ENCODE measurements at regions not wholly inside any gene's neighbourhood (a gene's known extent, or its start where the extent isn't known, plus 50 kb on each side); places are given as distances from the start of the nearest gene placed in this dataset.
A peak's percentile ranks its signal among the peaks of the same experiment; 100 is the strongest.

DNA sequence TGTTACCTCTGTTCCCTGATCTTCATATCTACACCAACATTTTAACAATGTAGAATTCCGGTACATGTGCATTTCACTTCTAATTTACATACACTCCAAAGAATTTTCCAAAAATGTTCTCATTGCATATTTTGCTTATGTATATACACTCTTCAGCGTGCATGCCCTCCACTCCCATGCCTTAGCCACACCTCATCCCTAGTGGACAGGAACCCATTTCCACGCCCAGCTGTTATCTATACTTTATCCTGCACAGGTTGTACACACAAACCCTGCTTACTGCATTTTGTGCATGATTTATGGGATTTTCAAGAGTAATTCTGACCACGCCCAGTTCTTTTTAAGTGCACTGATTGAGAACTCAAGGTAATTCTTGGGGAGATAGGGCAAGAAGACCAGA is 102.4 kb downstream of the TFAP2C start:
- Histone ChIP-seq H3K18ac (ENCODE audit: low read length) (no peak overlapping the region), H3K79me2 (ENCODE audit: control insufficient read depth, insufficient read depth, low read length, poor library complexity) (no peaks in the 10 kb centered on the region), H2BK120ac (ENCODE audit: insufficient read depth, low read length, poor library complexity) (no peak overlapping the region), H3K4me1 (ENCODE audit: control insufficient read depth in 1 of 2, insufficient read depth in 2 of 2, low read length in 2 of 2) (peaks cover 0 to 5% of the 10 kb centered on the region in 2 experiments), H4K8ac (ENCODE audit: low read depth, low read length) (no peak overlapping the region), H2BK5ac (ENCODE audit: low read depth, low read length, poor library complexity) (no peak overlapping the region), H3K79me1 (ENCODE audit: low read length) (peaks cover 2% of the 10 kb centered on the region), H3K4me2 (ENCODE audit: low read length) (no peak overlapping the region), H3K9ac (ENCODE audit: low read length) (no peak overlapping the region), H3K27me3 (ENCODE audit: insufficient read depth, low read length) (no peaks in the 10 kb centered on the region), H3K4ac (ENCODE audit: low read depth, low read length) (no peak overlapping the region), H3K36me3 (ENCODE audit: control insufficient read depth in 1 of 2, insufficient read depth in 2 of 2, low read length in 2 of 2) (no peaks in the 10 kb centered on the region), H3K4me3 (ENCODE audit: low read depth, low read length) (no peak overlapping the region), H4K12ac (ENCODE audit: low read depth, low read length) (no peak overlapping the region), H3K23ac (ENCODE audit: low read length) (no peak overlapping the region), H3K27ac (ENCODE audit: low read depth, low read length) (no peak overlapping the region), H4K91ac (ENCODE audit: low read depth, low read length) (no peak overlapping the region), H3K9me3 (ENCODE audit: insufficient read depth, low read depth, low read length) (peaks cover 2% of the 10 kb centered on the region), H2AFZ (ENCODE audit: insufficient read depth, low read length, poor library complexity) (no peak overlapping the region), H2AK5ac (ENCODE audit: low read length) (no peak overlapping the region), H2BK12ac (ENCODE audit: low read length) (no peak overlapping the region), H3K14ac (ENCODE audit: low read length) (no peak overlapping the region)
- no CpG with 5 or more reads among the region's 4 CpGs for WGBS (ENCODE audit: extremely low coverage, insufficient coverage, insufficient read length)
- DNase-seq = peak in 1 of 2 donors; percentile 67

DNA sequence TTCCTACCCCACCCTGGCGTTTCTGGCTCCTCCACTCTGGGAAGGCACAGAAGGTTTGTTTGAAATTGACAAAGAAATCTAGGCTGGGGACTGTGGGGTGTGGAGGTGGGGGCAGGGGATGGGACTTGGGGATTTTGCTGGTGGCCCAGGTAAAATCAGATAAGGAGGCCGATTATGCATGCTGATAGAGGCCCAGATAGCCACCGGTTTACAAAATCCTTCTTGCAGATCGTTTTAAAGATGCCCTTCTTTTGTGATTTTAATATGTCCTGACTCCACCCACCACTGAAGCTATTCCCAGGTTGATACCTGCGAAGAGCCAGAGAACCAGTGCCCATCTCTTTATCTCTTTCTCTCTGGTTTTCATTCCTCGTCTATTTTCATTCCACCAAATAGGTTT is 104.9 kb downstream of the TFAP2C start:
- no peak overlapping the region for H2BK120ac ChIP-seq (ENCODE audit: insufficient read depth, low read length, poor library complexity)
- no peak overlapping the region for H2AK5ac ChIP-seq (ENCODE audit: low read length)
- peaks cover 2% of the 10 kb centered on the region for H3K9me3 ChIP-seq (ENCODE audit: insufficient read depth, low read depth, low read length)
- H4K91ac ChIP-seq (ENCODE audit: low read depth, low read length) = no peak overlapping the region
- H3K14ac ChIP-seq (ENCODE audit: low read length) = no peak overlapping the region
- no peak overlapping the region for H3K4ac ChIP-seq (ENCODE audit: low read depth, low read length)
- no peak overlapping the region for H4K8ac ChIP-seq (ENCODE audit: low read depth, low read length)
- H3K36me3 ChIP-seq (ENCODE audit: control insufficient read depth in 1 of 2, insufficient read depth in 2 of 2, low read length in 2 of 2) = no peaks in the 10 kb centered on the region
- H3K4me2 ChIP-seq (ENCODE audit: low read length) = no peak overlapping the region
- no peak overlapping the region for H3K9ac ChIP-seq (ENCODE audit: low read length)
- H2AFZ ChIP-seq (ENCODE audit: insufficient read depth, low read length, poor library complexity) = no peak overlapping the region
- no peaks in the 10 kb centered on the region for H3K79me2 ChIP-seq (ENCODE audit: control insufficient read depth, insufficient read depth, low read length, poor library complexity)
- peaks cover 2% of the 10 kb centered on the region for H3K79me1 ChIP-seq (ENCODE audit: low read length)
- no peak overlapping the region for H4K12ac ChIP-seq (ENCODE audit: low read depth, low read length)
- H3K23ac ChIP-seq (ENCODE audit: low read length) = no peak overlapping the region
- no peak for DNase-seq
- H3K27ac ChIP-seq (ENCODE audit: low read depth, low read length) = no peak overlapping the region
- WGBS (ENCODE audit: extremely low coverage, insufficient coverage, insufficient read length) = no CpG with 5 or more reads among the region's 6 CpGs
- no peaks in the 10 kb centered on the region for H3K27me3 ChIP-seq (ENCODE audit: insufficient read depth, low read length)
- H2BK5ac ChIP-seq (ENCODE audit: low read depth, low read length, poor library complexity) = no peak overlapping the region
- no peak overlapping the region for H3K4me3 ChIP-seq (ENCODE audit: low read depth, low read length)
- no peak overlapping the region for H3K18ac ChIP-seq (ENCODE audit: low read length)
- no peak overlapping the region for H2BK12ac ChIP-seq (ENCODE audit: low read length)
- peaks cover 0 to 5% of the 10 kb centered on the region in 2 experiments for H3K4me1 ChIP-seq (ENCODE audit: control insufficient read depth in 1 of 2, insufficient read depth in 2 of 2, low read length in 2 of 2)

DNA sequence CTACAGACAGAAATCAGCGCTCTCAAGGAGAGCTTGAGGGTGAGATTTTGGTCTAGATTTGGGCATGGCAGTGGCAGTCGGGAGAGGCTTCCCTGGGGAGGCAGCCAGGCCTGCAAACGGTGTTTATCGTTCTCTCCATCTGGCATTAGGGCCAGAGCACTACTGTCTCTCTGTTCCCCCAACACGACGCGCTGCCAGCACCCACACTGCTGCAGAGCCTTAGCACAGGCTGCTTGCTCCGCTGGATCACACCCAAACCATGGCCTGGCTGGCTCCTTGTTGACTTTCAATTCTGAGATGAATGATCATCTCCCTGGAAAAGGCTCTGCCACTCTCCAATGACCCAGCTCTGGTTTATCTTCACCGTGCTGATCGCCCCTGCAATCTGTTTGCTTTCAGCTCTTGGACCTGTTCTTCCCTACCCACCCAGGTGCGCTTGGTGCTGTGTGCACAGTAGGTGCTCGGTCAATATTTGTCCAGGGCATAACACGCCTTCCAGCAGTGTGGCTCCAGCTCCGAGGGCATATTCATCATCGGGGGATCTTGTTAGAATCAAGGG is 106.1 kb downstream of the TFAP2C start:
- Histone ChIP-seq H2AK5ac (ENCODE audit: low read length) (no peak overlapping the region), H3K18ac (ENCODE audit: low read length) (no peak overlapping the region), H3K4me2 (ENCODE audit: low read length) (no peak overlapping the region), H3K27ac (ENCODE audit: low read depth, low read length) (no peak overlapping the region), H2BK120ac (ENCODE audit: insufficient read depth, low read length, poor library complexity) (no peak overlapping the region), H3K4me1 (ENCODE audit: control insufficient read depth in 1 of 2, insufficient read depth in 2 of 2, low read length in 2 of 2) (peaks cover 0 to 5% of the 10 kb centered on the region in 2 experiments), H3K27me3 (ENCODE audit: insufficient read depth, low read length) (no peaks in the 10 kb centered on the region), H4K91ac (ENCODE audit: low read depth, low read length) (no peak overlapping the region), H3K14ac (ENCODE audit: low read length) (no peak overlapping the region), H3K9ac (ENCODE audit: low read length) (no peak overlapping the region), H3K79me2 (ENCODE audit: control insufficient read depth, insufficient read depth, low read length, poor library complexity) (no peaks in the 10 kb centered on the region), H4K12ac (ENCODE audit: low read depth, low read length) (no peak overlapping the region), H3K79me1 (ENCODE audit: low read length) (peaks cover 2% of the 10 kb centered on the region), H2AFZ (ENCODE audit: insufficient read depth, low read length, poor library complexity) (no peak overlapping the region), H4K8ac (ENCODE audit: low read depth, low read length) (peak overlapping the region; percentile 59), H3K36me3 (ENCODE audit: control insufficient read depth in 1 of 2, insufficient read depth in 2 of 2, low read length in 2 of 2) (no peaks in the 10 kb centered on the region), H3K4me3 (ENCODE audit: low read depth, low read length) (no peak overlapping the region), H3K23ac (ENCODE audit: low read length) (no peak overlapping the region), H2BK5ac (ENCODE audit: low read depth, low read length, poor library complexity) (no peak overlapping the region), H3K4ac (ENCODE audit: low read depth, low read length) (no peak overlapping the region), H3K9me3 (ENCODE audit: insufficient read depth, low read depth, low read length) (no peaks in the 10 kb centered on the region), H2BK12ac (ENCODE audit: low read length) (no peak overlapping the region)
- DNase-seq = no peak
- no CpG with 5 or more reads among the region's 15 CpGs for WGBS (ENCODE audit: extremely low coverage, insufficient coverage, insufficient read length)

DNA sequence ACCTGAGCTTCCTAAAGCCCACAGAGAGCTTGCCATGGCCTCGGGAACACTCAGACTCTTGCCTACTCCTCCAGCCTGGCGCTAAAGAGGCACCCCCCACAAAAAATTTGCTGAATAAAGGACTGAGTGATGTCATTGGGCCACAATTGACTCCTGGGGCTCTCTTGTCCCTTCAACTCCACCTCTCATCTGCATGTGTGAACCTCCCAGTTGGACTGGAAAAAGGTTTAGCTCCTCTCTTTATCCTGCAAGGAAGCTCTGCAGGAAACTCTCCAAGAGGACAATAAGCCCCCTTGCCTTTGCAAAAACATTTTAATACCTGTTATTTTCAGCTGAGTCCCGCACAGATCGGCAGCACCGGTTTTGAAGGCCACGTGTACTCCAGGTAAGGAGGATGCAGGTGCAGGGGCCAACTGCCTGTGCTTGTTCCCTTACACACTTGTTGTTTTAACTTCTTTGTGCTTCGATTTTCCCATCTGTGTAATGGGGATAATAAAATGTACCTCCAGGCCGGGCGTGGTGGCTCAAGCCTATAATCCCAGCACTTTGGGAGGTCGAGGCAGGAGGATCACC is 107.3 kb downstream of the TFAP2C start:
- WGBS (ENCODE audit: extremely low coverage, insufficient coverage, insufficient read length) = no CpG with 5 or more reads among the region's 10 CpGs
- Histone ChIP-seq H3K27ac (ENCODE audit: low read depth, low read length) (no peak overlapping the region), H2BK120ac (ENCODE audit: insufficient read depth, low read length, poor library complexity) (no peak overlapping the region), H3K4ac (ENCODE audit: low read depth, low read length) (no peak overlapping the region), H4K8ac (ENCODE audit: low read depth, low read length) (no peak overlapping the region), H2BK5ac (ENCODE audit: low read depth, low read length, poor library complexity) (no peak overlapping the region), H3K4me1 (ENCODE audit: control insufficient read depth in 1 of 2, insufficient read depth in 2 of 2, low read length in 2 of 2) (peaks cover 0 to 5% of the 10 kb centered on the region in 2 experiments), H4K12ac (ENCODE audit: low read depth, low read length) (no peak overlapping the region), H3K14ac (ENCODE audit: low read length) (no peak overlapping the region), H3K18ac (ENCODE audit: low read length) (no peak overlapping the region), H3K23ac (ENCODE audit: low read length) (no peak overlapping the region), H3K4me3 (ENCODE audit: low read depth, low read length) (no peak overlapping the region), H3K9me3 (ENCODE audit: insufficient read depth, low read depth, low read length) (peaks cover 2% of the 10 kb centered on the region), H3K4me2 (ENCODE audit: low read length) (no peak overlapping the region), H3K79me1 (ENCODE audit: low read length) (peaks cover 2% of the 10 kb centered on the region), H3K9ac (ENCODE audit: low read length) (no peak overlapping the region), H3K79me2 (ENCODE audit: control insufficient read depth, insufficient read depth, low read length, poor library complexity) (no peaks in the 10 kb centered on the region), H3K27me3 (ENCODE audit: insufficient read depth, low read length) (no peaks in the 10 kb centered on the region), H2AK5ac (ENCODE audit: low read length) (no peak overlapping the region), H2BK12ac (ENCODE audit: low read length) (no peak overlapping the region), H4K91ac (ENCODE audit: low read depth, low read length) (no peak overlapping the region), H3K36me3 (ENCODE audit: control insufficient read depth in 1 of 2, insufficient read depth in 2 of 2, low read length in 2 of 2) (no peaks in the 10 kb centered on the region), H2AFZ (ENCODE audit: insufficient read depth, low read length, poor library complexity) (no peak overlapping the region)
- DNase-seq = no peak
